ENCODE measurements at regions not wholly inside any gene's neighbourhood (a gene's known extent, or its start where the extent isn't known, plus 50 kb on each side); places are given as distances from the start of the nearest gene placed in this dataset.
A peak's percentile ranks its signal among the peaks of the same experiment; 100 is the strongest.

GRCh38 chr10:3464760-3465405, 292.3 kb upstream of the PITRM1 start:
- H3K36me3 ChIP-seq: no peaks in the 10 kb centered on the region
- no peaks in the 10 kb centered on the region for H3K9me3 ChIP-seq
- no peak for TF ChIP-seq POLR2AphosphoS5 (IDR thresholded peaks at IDR 0.05)
- H3K4me3 ChIP-seq: no peak overlapping the region
- peaks cover 10 to 46% (median 32%) of the 10 kb centered on the region in 4 donors for H3K4me1 ChIP-seq
- DNase-seq: peak in 1 of 2 donors; percentile 45
- no peaks in the 10 kb centered on the region for H3K27me3 ChIP-seq
- WGBS, 5 donors: 39 to 53% (median 48%) methylated on average over 9 of the region's 9 CpGs
- intact Hi-C loops (cut with DNase I; ENCODE audit: low total_unique reads): no loop called here
- H3K27ac ChIP-seq: peak overlapping the region in 4 of 5 donors; percentile 52 to 86 (median 62)

GRCh38 chr10:3460420-3461128, 288.0 kb upstream of the PITRM1 start:
- Histone ChIP-seq H3K27me3 (no peaks in the 10 kb centered on the region), H3K9me3 (no peaks in the 10 kb centered on the region), H3K4me1 (peaks cover 5 to 11% (median 9%) of the 10 kb centered on the region in 4 donors), H3K36me3 (no peaks in the 10 kb centered on the region), H3K27ac (no peak overlapping the region), H3K4me3 (no peak overlapping the region)
- TF ChIP-seq POLR2A (IDR thresholded peaks at IDR 0.05) (no peak), CTCF (IDR thresholded peaks at IDR 0.05) (no peak), POLR2AphosphoS5 (IDR thresholded peaks at IDR 0.05) (no peak), EP300 (IDR thresholded peaks at IDR 0.05) (no peak)
- no peak for DNase-seq
- intact Hi-C loops (cut with DNase I; ENCODE audit: low total_unique reads): no loop called here
- WGBS, 5 donors: 67 to 81% (median 76%) methylated on average over 6 of the region's 6 CpGs

GRCh38 chr10:3455385-3456334, 283.1 kb upstream of the PITRM1 start:
- Histone ChIP-seq H3K4me1 (peaks cover 0 to 21% (median 8%) of the 10 kb centered on the region in 4 donors), H3K9me3 (no peaks in the 10 kb centered on the region), H3K36me3 (no peaks in the 10 kb centered on the region), H3K27ac (no peak overlapping the region), H3K27me3 (no peaks in the 10 kb centered on the region), H3K4me3 (no peak overlapping the region)
- WGBS, 5 donors: 84 to 88% (median 84%) methylated on average over 13 of the region's 13 CpGs
- intact Hi-C loops (cut with DNase I; ENCODE audit: low total_unique reads): no loop called here
- DNase-seq: peak in 1 of 2 donors; percentile 62
- no peak for TF ChIP-seq CTCF (IDR thresholded peaks at IDR 0.05)
- no peak for TF ChIP-seq EP300 (IDR thresholded peaks at IDR 0.05)
- TF ChIP-seq POLR2AphosphoS5 (IDR thresholded peaks at IDR 0.05): no peak
- no peak for TF ChIP-seq POLR2A (IDR thresholded peaks at IDR 0.05)

- no peak for DNase-seq
- peaks cover 0 to 21% (median 8%) of the 10 kb centered on the region in 4 donors for H3K4me1 ChIP-seq
- 48 to 70% (median 64%) methylated on average over 7 of the region's 7 CpGs for WGBS, 5 donors
- H3K27me3 ChIP-seq: no peaks in the 10 kb centered on the region
- no peaks in the 10 kb centered on the region for H3K9me3 ChIP-seq
- H3K4me3 ChIP-seq: no peak overlapping the region
- no peak for TF ChIP-seq POLR2A (IDR thresholded peaks at IDR 0.05)
- peak in 2 of 3 donors; percentile 25 to 51 for TF ChIP-seq POLR2AphosphoS5 (IDR thresholded peaks at IDR 0.05)
- intact Hi-C loops (cut with DNase I; ENCODE audit: low total_unique reads): no loop called here
- no peaks in the 10 kb centered on the region for H3K36me3 ChIP-seq
- peak overlapping the region; percentile 24 to 83 (median 66) for H3K27ac ChIP-seq
Observed at GRCh38 chr10:3452683-3453361, 280.2 kb upstream of the PITRM1 start.

Data from stomach (tissue), 8 donors.